ENCODE measurements at regions not wholly inside any gene's neighbourhood (a gene's known extent, or its start where the extent isn't known, plus 50 kb on each side); places are given as distances from the start of the nearest gene placed in this dataset.

- CTCF ChIA-PET: no interaction called here
- no peak overlapping the region for H3K4me2 ChIP-seq (ENCODE audit: low read length)
Observed at GRCh38 chr3:28018925-28019718, 222.3 kb upstream of the CMC1 start.

DNA sequence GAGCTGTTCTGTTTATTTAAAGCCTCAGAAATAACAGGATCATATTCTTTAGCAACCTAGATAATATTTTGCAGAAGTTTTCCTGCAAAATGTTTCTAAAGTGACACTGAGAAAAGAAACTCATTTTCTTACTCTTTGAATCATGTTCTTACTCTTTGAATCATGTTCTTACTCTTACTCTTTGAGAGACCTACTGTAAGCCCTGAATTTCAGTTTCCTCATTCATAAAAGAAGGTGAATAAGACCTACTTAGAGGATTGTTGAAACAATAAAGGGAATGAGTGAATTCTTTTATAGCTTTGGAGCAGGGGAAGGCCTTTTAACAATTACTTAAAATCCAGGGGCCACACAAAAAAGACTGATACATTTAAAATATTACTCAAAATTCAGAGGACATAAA is 221.7 kb upstream of the CMC1 start:
- Histone ChIP-seq H3K79me2 (ENCODE audit: insufficient read depth, low read length) (no peaks in the 10 kb centered on the region), H3K36me3 (ENCODE audit: control insufficient read depth in 1 of 2, insufficient read depth in 2 of 2, low read length in 2 of 2) (no peaks in the 10 kb centered on the region), H3K9me2 (ENCODE audit: insufficient read depth) (no peaks in the 10 kb centered on the region), H3K4me1 (ENCODE audit: control insufficient read depth in 1 of 2, insufficient read depth in 2 of 2, low read length in 2 of 2) (0 out of 4 replicates have a peak, but pooled peaks cover 0 to 3% of the 10 kb centered on the region in 2 experiments), H2AFZ (ENCODE audit: low read depth, low read length, poor library complexity, severe bottlenecking) (no peak overlapping the region), H3K27me3 (ENCODE audit: insufficient read depth, low read length) (no peaks in the 10 kb centered on the region), H3K9ac (ENCODE audit: low read length) (no peak overlapping the region), H3K4me2 (ENCODE audit: low read length) (no peak overlapping the region), H3K27ac (ENCODE audit: low read depth, low read length) (no peak overlapping the region), H3K4me3 (replicated peaks in 1 of 2; ENCODE audit: low read depth in 1 of 2, low read length in 2 of 2) (no peak overlapping the region), H4K20me1 (ENCODE audit: insufficient read depth) (no peaks in the 10 kb centered on the region), H3K9me3 (ENCODE audit: control insufficient read depth in 1 of 2, insufficient read depth in 1 of 2, low read depth in 1 of 2, low read length in 2 of 2) (no peaks in the 10 kb centered on the region)
- ATAC-seq: no peak
- DNase-seq (ENCODE audit: low read depth, low spot score): no peak
- no TSS peak for BruUV-seq (replicated peaks)
- ChIA-PET RAD21 (ENCODE audit: low non-redundant PET in 1 of 2, low total read pairs in 2 of 2, uncharacterized antibody in 2 of 2, unreplicated experiment in 2 of 2) (no interaction called here), CTCF (no interaction called here), POLR2A (no interaction called here)
- intact Hi-C loops (cut with micrococcal nuclease): no loop called here
- TF ChIP-seq SRF (IDR thresholded peaks at IDR 0.05; ENCODE audit: low read depth) (no peak), EGR1 (IDR thresholded peaks at IDR 0.05; ENCODE audit: low read depth) (no peak), ZNF274 (IDR thresholded peaks at IDR 0.05; ENCODE audit: low read depth, low read length) (no peak), SIN3A (IDR thresholded peaks at IDR 0.05; ENCODE audit: low read depth) (no peak), ZFX (IDR thresholded peaks at IDR 0.05) (no peak), ELF1 (IDR thresholded peaks at IDR 0.05; ENCODE audit: borderline replicate concordance, low read depth) (no peak), ATF3 (IDR thresholded peaks at IDR 0.05) (no peak), CBX3 (IDR thresholded peaks at IDR 0.05; ENCODE audit: low read depth) (no peak), ZBTB33 (IDR thresholded peaks at IDR 0.05; ENCODE audit: extremely low read depth, insufficient replicate concordance, low read length) (no peak), TCF7L2 (IDR thresholded peaks at IDR 0.05; ENCODE audit: borderline replicate concordance, extremely low read depth, insufficient read depth, insufficient read length) (no peak)

More at GRCh38 chr3:28018925-28019718, 222.3 kb upstream of the CMC1 start:
- H3K9me2 ChIP-seq (ENCODE audit: insufficient read depth): no peaks in the 10 kb centered on the region
- H3K9me3 ChIP-seq (ENCODE audit: control insufficient read depth in 1 of 2, insufficient read depth in 1 of 2, low read depth in 1 of 2, low read length in 2 of 2): no peaks in the 10 kb centered on the region
- TF ChIP-seq ATF3 (IDR thresholded peaks at IDR 0.05) (no peak), SIN3A (IDR thresholded peaks at IDR 0.05; ENCODE audit: low read depth) (no peak), POLR2A (IDR thresholded peaks at IDR 0.05; ENCODE audit: borderline replicate concordance, extremely low read depth, insufficient read depth, insufficient read length) (no peak), RAD21 (IDR thresholded peaks at IDR 0.05; ENCODE audit: low read depth) (no peak), TCF7L2 (IDR thresholded peaks at IDR 0.05; ENCODE audit: borderline replicate concordance, extremely low read depth, insufficient read depth, insufficient read length) (no peak), YY1 (IDR thresholded peaks at IDR 0.05; ENCODE audit: extremely low read depth, insufficient replicate concordance, low read depth, low read length) (no peak), SP1 (IDR thresholded peaks at IDR 0.05; ENCODE audit: low read depth) (no peak)
- H3K9ac ChIP-seq (ENCODE audit: low read length): no peak overlapping the region
- 0 out of 4 replicates have a peak, but pooled peaks cover 0 to 3% of the 10 kb centered on the region in 2 experiments for H3K4me1 ChIP-seq (ENCODE audit: control insufficient read depth in 1 of 2, insufficient read depth in 2 of 2, low read length in 2 of 2)
- POLR2A ChIA-PET: no interaction called here
- no peaks in the 10 kb centered on the region for H3K79me2 ChIP-seq (ENCODE audit: insufficient read depth, low read length)
- no peaks in the 10 kb centered on the region for H3K36me3 ChIP-seq (ENCODE audit: control insufficient read depth in 1 of 2, insufficient read depth in 2 of 2, low read length in 2 of 2)
- H4K20me1 ChIP-seq (ENCODE audit: insufficient read depth): no peaks in the 10 kb centered on the region
- no peak overlapping the region for H2AFZ ChIP-seq (ENCODE audit: low read depth, low read length, poor library complexity, severe bottlenecking)
- H3K4me3 ChIP-seq (replicated peaks in 1 of 2; ENCODE audit: low read depth in 1 of 2, low read length in 2 of 2): no peak overlapping the region
- H3K27ac ChIP-seq (ENCODE audit: low read depth, low read length): no peak overlapping the region
- no peaks in the 10 kb centered on the region for H3K27me3 ChIP-seq (ENCODE audit: insufficient read depth, low read length)
- DNase-seq (ENCODE audit: low read depth, low spot score): no peak
- intact Hi-C loops (cut with micrococcal nuclease): no loop called here
- RAD21 ChIA-PET (ENCODE audit: low non-redundant PET in 1 of 2, low total read pairs in 2 of 2, uncharacterized antibody in 2 of 2, unreplicated experiment in 2 of 2): no interaction called here
- BruUV-seq (replicated peaks): no TSS peak
- ATAC-seq: no peak
